ENCODE measurements at regions not wholly inside any gene's neighbourhood (a gene's known extent, or its start where the extent isn't known, plus 50 kb on each side); places are given as distances from the start of the nearest gene placed in this dataset.
"Not testable (repeated sequence)": the region's sequence is repeated elsewhere in the genome, so short reads cannot be mapped to it uniquely, and the experiment has no call there.

DNA sequence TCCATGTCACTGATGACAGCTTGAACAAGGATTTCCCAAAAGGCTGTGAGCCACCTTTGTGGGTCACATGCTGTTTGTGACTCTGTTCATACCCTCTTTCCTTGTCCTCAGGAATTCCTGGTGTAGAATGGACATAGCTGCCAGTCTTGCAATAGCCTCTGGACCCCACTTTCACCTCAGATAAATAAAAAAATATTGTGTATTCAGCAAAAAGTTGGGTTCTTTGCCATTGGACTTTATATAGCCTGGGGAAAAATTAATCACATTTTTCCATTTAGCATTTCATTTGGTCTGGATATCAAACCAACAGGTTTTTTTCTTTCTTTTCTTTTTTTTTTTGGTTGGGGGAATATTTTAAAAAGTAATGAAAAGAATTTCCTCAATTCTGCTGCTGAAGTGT, 144.8 kb downstream of the PDCD6IP start:
- no peak overlapping the region for H3K27ac ChIP-seq
- TF ChIP-seq ZFX (IDR thresholded peaks at IDR 0.05): no peak
- TF ChIP-seq, protein P1, sequence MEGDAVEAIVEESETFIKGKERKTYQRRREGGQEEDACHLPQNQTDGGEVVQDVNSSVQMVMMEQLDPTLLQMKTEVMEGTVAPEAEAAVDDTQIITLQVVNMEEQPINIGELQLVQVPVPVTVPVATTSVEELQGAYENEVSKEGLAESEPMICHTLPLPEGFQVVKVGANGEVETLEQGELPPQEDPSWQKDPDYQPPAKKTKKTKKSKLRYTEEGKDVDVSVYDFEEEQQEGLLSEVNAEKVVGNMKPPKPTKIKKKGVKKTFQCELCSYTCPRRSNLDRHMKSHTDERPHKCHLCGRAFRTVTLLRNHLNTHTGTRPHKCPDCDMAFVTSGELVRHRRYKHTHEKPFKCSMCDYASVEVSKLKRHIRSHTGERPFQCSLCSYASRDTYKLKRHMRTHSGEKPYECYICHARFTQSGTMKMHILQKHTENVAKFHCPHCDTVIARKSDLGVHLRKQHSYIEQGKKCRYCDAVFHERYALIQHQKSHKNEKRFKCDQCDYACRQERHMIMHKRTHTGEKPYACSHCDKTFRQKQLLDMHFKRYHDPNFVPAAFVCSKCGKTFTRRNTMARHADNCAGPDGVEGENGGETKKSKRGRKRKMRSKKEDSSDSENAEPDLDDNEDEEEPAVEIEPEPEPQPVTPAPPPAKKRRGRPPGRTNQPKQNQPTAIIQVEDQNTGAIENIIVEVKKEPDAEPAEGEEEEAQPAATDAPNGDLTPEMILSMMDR (conservative IDR thresholded peaks at IDR 0.05): no peak

- not testable (repeated sequence) for H3K27ac ChIP-seq
These were observed 148.2 kb downstream of the PDCD6IP start for GRCh38 chr3:33946612-33947011.

- no peak overlapping the region for H3K27ac ChIP-seq
- TF ChIP-seq, protein P1 (conservative IDR thresholded peaks at IDR 0.05): no peak
- TF ChIP-seq ZFX (IDR thresholded peaks at IDR 0.05): no peak
These were observed 149.1 kb downstream of the PDCD6IP start for GRCh38 chr3:33947272-33948195.

DNA sequence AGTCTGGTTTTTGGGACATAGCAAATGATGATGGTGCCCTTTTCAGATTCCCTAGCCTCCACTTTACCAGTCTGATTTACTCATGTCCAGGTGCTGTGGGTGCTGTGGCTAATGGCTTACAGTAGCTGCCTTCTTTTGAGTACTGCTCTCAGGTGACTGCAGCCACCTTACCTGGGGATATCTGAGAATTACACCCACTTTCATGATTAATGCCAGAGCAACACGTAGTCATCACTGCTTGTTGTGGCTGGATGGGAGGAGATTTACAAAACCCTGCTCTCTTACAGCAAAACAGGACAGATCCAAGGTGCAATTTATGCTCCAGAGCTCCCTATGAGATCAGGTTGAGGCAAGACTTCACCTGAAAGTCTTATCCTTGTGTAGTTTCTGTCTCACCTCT, 150.6 kb downstream of the PDCD6IP start:
- TF ChIP-seq, protein P1 (conservative IDR thresholded peaks at IDR 0.05): no peak
- no peak for TF ChIP-seq ZFX (IDR thresholded peaks at IDR 0.05)
- no peak overlapping the region for H3K27ac ChIP-seq

DNA sequence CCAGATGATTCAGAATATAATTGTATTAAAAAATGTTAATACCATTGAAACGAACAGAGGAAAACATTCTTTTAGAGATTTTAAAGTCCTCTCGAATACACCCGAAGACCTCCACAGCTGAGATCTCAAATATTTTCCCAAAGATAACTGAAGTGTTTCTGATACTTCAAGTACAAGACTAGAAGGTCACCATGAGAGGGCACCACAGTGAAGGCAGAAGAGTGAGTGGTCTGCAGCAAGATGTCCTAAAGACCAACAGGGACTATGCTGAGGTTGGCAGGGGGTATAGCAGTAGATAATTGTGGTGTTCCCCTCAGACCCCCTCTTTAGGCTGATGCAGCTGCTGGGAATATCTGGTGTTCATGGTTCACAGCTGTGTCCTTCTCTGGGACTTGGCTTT, 156.5 kb downstream of the PDCD6IP start:
- TF ChIP-seq ZFX (IDR thresholded peaks at IDR 0.05): no peak
- TF ChIP-seq, protein P1 (conservative IDR thresholded peaks at IDR 0.05): peak; percentile 12
- H3K27ac ChIP-seq: no peak overlapping the region

GRCh38 chr3:33956206-33956605, 157.8 kb downstream of the PDCD6IP start:
- TF ChIP-seq, protein P1 (conservative IDR thresholded peaks at IDR 0.05): no peak
- TF ChIP-seq ZFX (IDR thresholded peaks at IDR 0.05): no peak
- H3K27ac ChIP-seq: no peak overlapping the region

- H3K27ac ChIP-seq: no peak overlapping the region
- TF ChIP-seq ZFX (IDR thresholded peaks at IDR 0.05): no peak
- TF ChIP-seq, protein P1 (conservative IDR thresholded peaks at IDR 0.05): no peak
These were observed 158.3 kb downstream of the PDCD6IP start for GRCh38 chr3:33956776-33957175.

DNA sequence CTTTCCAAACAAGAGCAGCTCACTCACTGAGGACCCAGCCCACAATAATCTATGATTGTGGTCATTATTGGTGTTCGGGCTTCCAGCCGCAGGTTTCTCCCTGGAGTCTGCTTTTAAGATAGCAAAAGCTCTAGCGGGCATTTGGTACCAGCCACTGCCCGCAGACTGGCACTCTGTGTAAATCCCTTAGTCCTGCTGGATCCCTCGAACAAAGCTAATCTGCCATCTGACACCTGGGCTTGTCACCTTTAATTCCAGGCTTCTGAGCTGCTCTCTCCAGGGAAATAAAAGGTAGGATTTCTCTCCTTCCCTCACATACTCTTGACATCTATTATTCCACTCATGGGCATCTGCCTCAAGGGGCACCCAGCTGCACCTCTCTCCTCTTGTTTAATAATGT, 158.7 kb downstream of the PDCD6IP start:
- H3K27ac ChIP-seq: no peak overlapping the region
- no peak for TF ChIP-seq ZFX (IDR thresholded peaks at IDR 0.05)
- TF ChIP-seq, protein P1 (conservative IDR thresholded peaks at IDR 0.05): no peak
